ENCODE measurements at regions not wholly inside any gene's neighbourhood (a gene's known extent, or its start where the extent isn't known, plus 50 kb on each side); places are given as distances from the start of the nearest gene placed in this dataset.

GRCh38 chr7:130996205-130996832 is 262.3 kb upstream of the KLF14 start:
- H3K4me3 ChIP-seq (replicated peaks in 1 of 4; ENCODE audit: control extremely low read depth in 1 of 4, insufficient read depth in 1 of 4, low read depth in 3 of 4, low read length in 4 of 4) = peak overlapping the region in 1 of 4 experiments; percentile 4
- no peaks in the 10 kb centered on the region for H3K36me3 ChIP-seq (ENCODE audit: control insufficient read depth, insufficient read depth, low read length)
- no peak overlapping the region for H2AFZ ChIP-seq (ENCODE audit: low read length)
- H3K9me3 ChIP-seq (ENCODE audit: control insufficient read depth, insufficient read depth, low read depth, low read length) = no peaks in the 10 kb centered on the region
- no peak overlapping the region for H3K9ac ChIP-seq (ENCODE audit: insufficient read depth, low read length)
- H3K27ac ChIP-seq (ENCODE audit: insufficient read depth, low read length) = peak overlapping the region; percentile 68
- TF ChIP-seq, protein P1, sequence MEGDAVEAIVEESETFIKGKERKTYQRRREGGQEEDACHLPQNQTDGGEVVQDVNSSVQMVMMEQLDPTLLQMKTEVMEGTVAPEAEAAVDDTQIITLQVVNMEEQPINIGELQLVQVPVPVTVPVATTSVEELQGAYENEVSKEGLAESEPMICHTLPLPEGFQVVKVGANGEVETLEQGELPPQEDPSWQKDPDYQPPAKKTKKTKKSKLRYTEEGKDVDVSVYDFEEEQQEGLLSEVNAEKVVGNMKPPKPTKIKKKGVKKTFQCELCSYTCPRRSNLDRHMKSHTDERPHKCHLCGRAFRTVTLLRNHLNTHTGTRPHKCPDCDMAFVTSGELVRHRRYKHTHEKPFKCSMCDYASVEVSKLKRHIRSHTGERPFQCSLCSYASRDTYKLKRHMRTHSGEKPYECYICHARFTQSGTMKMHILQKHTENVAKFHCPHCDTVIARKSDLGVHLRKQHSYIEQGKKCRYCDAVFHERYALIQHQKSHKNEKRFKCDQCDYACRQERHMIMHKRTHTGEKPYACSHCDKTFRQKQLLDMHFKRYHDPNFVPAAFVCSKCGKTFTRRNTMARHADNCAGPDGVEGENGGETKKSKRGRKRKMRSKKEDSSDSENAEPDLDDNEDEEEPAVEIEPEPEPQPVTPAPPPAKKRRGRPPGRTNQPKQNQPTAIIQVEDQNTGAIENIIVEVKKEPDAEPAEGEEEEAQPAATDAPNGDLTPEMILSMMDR (conservative IDR thresholded peaks at IDR 0.05 in 1 of 2, IDR thresholded peaks at IDR 0.05 in 1 of 2; ENCODE audit: low read depth in 1 of 2, low read length in 2 of 2) = peak in 1 of 2 donors; percentile 17
- no peak for TF ChIP-seq EZH2 (IDR thresholded peaks at IDR 0.05; ENCODE audit: low read length, missing control alignments)
- H3K4me1 ChIP-seq (ENCODE audit: control insufficient read depth, extremely low read depth, insufficient read depth, low read length) = peaks cover 29% of the 10 kb centered on the region
- peaks cover 55% of the 10 kb centered on the region for H3K79me2 ChIP-seq (ENCODE audit: control insufficient read depth, insufficient read depth, low read length)
- no peaks in the 10 kb centered on the region for H4K20me1 ChIP-seq (ENCODE audit: control insufficient read depth, extremely low read depth, insufficient read depth, low read length)
- H3K4me2 ChIP-seq (ENCODE audit: extremely low read depth, insufficient read depth, low read length) = peak overlapping the region; percentile 74
- no peak for DNase-seq (ENCODE audit: low read depth in 2 of 2)
- no peaks in the 10 kb centered on the region for H3K27me3 ChIP-seq (ENCODE audit: control insufficient read depth, insufficient read depth, low read length)

DNA sequence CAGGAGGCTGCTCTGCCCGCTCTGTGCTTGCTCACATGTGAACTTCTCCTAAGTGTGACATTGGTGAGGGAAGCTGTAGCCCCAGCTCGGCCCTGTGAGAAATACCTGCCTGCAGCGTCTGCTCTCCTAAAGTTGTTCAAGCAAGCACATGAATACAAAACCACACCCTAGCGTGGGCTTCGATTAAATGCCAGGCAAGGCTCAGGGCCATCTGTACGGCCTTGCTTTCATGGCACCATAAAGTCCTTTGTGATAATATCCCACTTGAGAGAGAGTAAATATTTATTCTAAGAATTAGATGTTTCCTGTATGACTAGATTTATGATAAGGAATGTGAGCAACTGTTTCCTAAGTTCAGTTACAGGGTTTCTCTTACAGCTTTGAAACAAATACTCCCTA is 262.8 kb upstream of the KLF14 start:
- H3K4me3 ChIP-seq (replicated peaks in 1 of 4; ENCODE audit: control extremely low read depth in 1 of 4, insufficient read depth in 1 of 4, low read depth in 3 of 4, low read length in 4 of 4) = peak overlapping the region in 1 of 4 experiments; percentile 4

DNA sequence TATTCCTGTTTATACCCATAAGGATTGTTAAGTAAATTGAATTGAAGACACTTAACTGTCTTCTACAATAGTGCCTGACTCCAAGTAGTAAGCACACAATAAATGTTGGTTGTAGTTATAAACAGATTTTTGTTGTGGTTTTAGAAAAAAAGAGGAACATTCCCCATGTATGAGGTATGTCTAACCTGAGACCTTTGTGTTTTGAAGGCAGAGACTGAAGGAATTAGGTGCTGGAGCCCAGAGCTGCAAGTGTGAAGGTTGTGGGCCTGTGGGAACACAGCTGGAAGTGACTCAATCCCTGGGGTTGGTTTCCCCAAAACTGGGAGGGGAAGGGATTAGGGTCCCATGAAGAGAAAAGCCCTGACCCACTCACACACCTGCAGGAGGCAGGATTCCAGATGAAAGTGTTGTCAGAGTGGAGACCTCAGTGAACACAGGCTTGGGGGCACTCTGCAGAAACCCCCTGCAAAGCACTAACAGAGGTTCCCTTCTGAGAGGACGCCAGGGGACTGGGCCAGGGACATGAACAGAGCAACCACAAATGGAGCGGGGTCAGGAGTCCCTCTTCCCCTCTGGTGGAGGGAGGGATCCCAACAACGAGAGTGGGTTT is 265.1 kb upstream of the KLF14 start:
- no peak overlapping the region for H3K9ac ChIP-seq (ENCODE audit: insufficient read depth, low read length)
- no peaks in the 10 kb centered on the region for H3K27me3 ChIP-seq (ENCODE audit: control insufficient read depth, insufficient read depth, low read length)
- H3K27ac ChIP-seq (ENCODE audit: insufficient read depth, low read length) = peak overlapping the region; percentile 33
- no peaks in the 10 kb centered on the region for H4K20me1 ChIP-seq (ENCODE audit: control insufficient read depth, extremely low read depth, insufficient read depth, low read length)
- H3K4me2 ChIP-seq (ENCODE audit: extremely low read depth, insufficient read depth, low read length) = no peak overlapping the region
- no peak overlapping the region for H2AFZ ChIP-seq (ENCODE audit: low read length)
- H3K36me3 ChIP-seq (ENCODE audit: control insufficient read depth, insufficient read depth, low read length) = no peaks in the 10 kb centered on the region
- H3K9me3 ChIP-seq (ENCODE audit: control insufficient read depth, insufficient read depth, low read depth, low read length) = no peaks in the 10 kb centered on the region
- peak; percentile 27 to 76 for DNase-seq (ENCODE audit: low read depth in 2 of 2)
- H3K79me2 ChIP-seq (ENCODE audit: control insufficient read depth, insufficient read depth, low read length) = peaks cover 56% of the 10 kb centered on the region
- TF ChIP-seq, protein P1 (conservative IDR thresholded peaks at IDR 0.05 in 1 of 2, IDR thresholded peaks at IDR 0.05 in 1 of 2; ENCODE audit: low read depth in 1 of 2, low read length in 2 of 2) = no peak
- TF ChIP-seq EZH2 (IDR thresholded peaks at IDR 0.05; ENCODE audit: low read length, missing control alignments) = no peak
- H3K4me1 ChIP-seq (ENCODE audit: control insufficient read depth, extremely low read depth, insufficient read depth, low read length) = peaks cover 29% of the 10 kb centered on the region
- H3K4me3 ChIP-seq (replicated peaks in 1 of 4; ENCODE audit: control extremely low read depth in 1 of 4, insufficient read depth in 1 of 4, low read depth in 3 of 4, low read length in 4 of 4) = no peak overlapping the region

More for the DNA sequence above, 262.8 kb upstream of the KLF14 start:
- DNase-seq (ENCODE audit: low read depth in 2 of 2) = peak in 1 of 2 donors; percentile 63
- Histone ChIP-seq H3K27me3 (ENCODE audit: control insufficient read depth, insufficient read depth, low read length) (no peaks in the 10 kb centered on the region), H3K36me3 (ENCODE audit: control insufficient read depth, insufficient read depth, low read length) (no peaks in the 10 kb centered on the region), H3K27ac (ENCODE audit: insufficient read depth, low read length) (peak overlapping the region; percentile 68), H3K4me2 (ENCODE audit: extremely low read depth, insufficient read depth, low read length) (peak overlapping the region; percentile 74), H3K79me2 (ENCODE audit: control insufficient read depth, insufficient read depth, low read length) (peaks cover 52% of the 10 kb centered on the region), H4K20me1 (ENCODE audit: control insufficient read depth, extremely low read depth, insufficient read depth, low read length) (no peaks in the 10 kb centered on the region), H3K4me1 (ENCODE audit: control insufficient read depth, extremely low read depth, insufficient read depth, low read length) (peaks cover 29% of the 10 kb centered on the region), H2AFZ (ENCODE audit: low read length) (no peak overlapping the region), H3K9me3 (ENCODE audit: control insufficient read depth, insufficient read depth, low read depth, low read length) (no peaks in the 10 kb centered on the region), H3K9ac (ENCODE audit: insufficient read depth, low read length) (no peak overlapping the region)
- TF ChIP-seq EZH2 (IDR thresholded peaks at IDR 0.05; ENCODE audit: low read length, missing control alignments) = no peak
- TF ChIP-seq, protein P1 (conservative IDR thresholded peaks at IDR 0.05 in 1 of 2, IDR thresholded peaks at IDR 0.05 in 1 of 2; ENCODE audit: low read depth in 1 of 2, low read length in 2 of 2) = no peak
